ENCODE measurements at regions not wholly inside any gene's neighbourhood (a gene's known extent, or its start where the extent isn't known, plus 50 kb on each side); places are given as distances from the start of the nearest gene placed in this dataset.

DNA sequence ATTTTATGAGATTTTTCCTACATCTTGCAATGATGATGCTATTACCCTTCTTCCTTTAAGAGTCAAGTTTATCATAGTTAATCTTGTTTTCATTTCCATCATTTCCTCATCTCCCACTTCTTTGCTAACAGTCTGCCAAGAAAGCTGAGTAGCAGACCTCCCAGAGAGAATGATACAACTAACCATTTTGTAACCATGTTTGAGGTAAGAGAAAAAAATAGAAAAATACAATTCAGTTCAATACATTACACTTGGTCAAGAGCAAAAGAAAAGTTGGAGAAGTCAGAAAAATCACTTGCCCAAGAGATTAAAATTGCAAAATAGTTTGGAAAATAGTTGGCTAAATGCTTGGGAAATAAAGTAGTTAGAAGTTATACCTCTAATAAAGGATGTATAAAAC lies 154.4 kb downstream of the ABCA8 start:
- TF ChIP-seq, protein P1, sequence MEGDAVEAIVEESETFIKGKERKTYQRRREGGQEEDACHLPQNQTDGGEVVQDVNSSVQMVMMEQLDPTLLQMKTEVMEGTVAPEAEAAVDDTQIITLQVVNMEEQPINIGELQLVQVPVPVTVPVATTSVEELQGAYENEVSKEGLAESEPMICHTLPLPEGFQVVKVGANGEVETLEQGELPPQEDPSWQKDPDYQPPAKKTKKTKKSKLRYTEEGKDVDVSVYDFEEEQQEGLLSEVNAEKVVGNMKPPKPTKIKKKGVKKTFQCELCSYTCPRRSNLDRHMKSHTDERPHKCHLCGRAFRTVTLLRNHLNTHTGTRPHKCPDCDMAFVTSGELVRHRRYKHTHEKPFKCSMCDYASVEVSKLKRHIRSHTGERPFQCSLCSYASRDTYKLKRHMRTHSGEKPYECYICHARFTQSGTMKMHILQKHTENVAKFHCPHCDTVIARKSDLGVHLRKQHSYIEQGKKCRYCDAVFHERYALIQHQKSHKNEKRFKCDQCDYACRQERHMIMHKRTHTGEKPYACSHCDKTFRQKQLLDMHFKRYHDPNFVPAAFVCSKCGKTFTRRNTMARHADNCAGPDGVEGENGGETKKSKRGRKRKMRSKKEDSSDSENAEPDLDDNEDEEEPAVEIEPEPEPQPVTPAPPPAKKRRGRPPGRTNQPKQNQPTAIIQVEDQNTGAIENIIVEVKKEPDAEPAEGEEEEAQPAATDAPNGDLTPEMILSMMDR (conservative IDR thresholded peaks at IDR 0.05 in 1 of 2, IDR thresholded peaks at IDR 0.05 in 1 of 2; ENCODE audit: extremely low read depth in 1 of 2, insufficient read depth in 1 of 2, low read depth in 1 of 2, low read length in 2 of 2): no peak
- TF ChIP-seq EZH2 (IDR thresholded peaks at IDR 0.05; ENCODE audit: borderline replicate concordance, low read length): no peak

Data from mammary epithelial cell (primary cell).